GM12873 (cell line): ENCODE measurements at regions not wholly inside any gene's neighbourhood (a gene's known extent, or its start where the extent isn't known, plus 50 kb on each side); places are given as distances from the start of the nearest gene placed in this dataset.

Experiments
- TF ChIP-seq, protein P1 (sequence below): IDR thresholded peaks from 2 replicates; pipeline ENCODE4 v1.5.1; 2012; ENCODE audit warnings: low read depth, mild to moderate bottlenecking, moderate library complexity, low read length, control low read depth; ENCODE audit not compliant: insufficient read depth; ENCODE audit errors: missing control alignments

DNA sequence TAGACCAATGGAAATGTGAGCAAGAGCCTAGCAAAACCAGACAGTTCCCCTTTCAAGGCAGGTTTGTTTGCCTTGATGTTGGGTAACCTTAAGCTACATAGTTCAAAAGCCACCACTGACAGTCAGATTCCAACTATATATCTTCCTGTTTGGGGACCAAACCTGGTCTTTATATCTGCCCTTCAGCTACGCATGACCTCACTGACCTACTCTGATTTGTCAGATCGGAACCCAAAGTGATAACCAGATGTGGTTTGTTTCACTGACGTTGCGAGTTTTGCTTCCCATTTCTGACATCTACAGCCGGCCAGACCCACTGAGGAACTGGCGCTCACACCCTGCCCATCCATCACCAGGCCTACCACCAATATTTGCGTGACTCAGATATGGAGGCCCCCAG lies 361.1 kb upstream of the CHRM3 start:
- TF ChIP-seq, protein P1, sequence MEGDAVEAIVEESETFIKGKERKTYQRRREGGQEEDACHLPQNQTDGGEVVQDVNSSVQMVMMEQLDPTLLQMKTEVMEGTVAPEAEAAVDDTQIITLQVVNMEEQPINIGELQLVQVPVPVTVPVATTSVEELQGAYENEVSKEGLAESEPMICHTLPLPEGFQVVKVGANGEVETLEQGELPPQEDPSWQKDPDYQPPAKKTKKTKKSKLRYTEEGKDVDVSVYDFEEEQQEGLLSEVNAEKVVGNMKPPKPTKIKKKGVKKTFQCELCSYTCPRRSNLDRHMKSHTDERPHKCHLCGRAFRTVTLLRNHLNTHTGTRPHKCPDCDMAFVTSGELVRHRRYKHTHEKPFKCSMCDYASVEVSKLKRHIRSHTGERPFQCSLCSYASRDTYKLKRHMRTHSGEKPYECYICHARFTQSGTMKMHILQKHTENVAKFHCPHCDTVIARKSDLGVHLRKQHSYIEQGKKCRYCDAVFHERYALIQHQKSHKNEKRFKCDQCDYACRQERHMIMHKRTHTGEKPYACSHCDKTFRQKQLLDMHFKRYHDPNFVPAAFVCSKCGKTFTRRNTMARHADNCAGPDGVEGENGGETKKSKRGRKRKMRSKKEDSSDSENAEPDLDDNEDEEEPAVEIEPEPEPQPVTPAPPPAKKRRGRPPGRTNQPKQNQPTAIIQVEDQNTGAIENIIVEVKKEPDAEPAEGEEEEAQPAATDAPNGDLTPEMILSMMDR, result no peak

DNA sequence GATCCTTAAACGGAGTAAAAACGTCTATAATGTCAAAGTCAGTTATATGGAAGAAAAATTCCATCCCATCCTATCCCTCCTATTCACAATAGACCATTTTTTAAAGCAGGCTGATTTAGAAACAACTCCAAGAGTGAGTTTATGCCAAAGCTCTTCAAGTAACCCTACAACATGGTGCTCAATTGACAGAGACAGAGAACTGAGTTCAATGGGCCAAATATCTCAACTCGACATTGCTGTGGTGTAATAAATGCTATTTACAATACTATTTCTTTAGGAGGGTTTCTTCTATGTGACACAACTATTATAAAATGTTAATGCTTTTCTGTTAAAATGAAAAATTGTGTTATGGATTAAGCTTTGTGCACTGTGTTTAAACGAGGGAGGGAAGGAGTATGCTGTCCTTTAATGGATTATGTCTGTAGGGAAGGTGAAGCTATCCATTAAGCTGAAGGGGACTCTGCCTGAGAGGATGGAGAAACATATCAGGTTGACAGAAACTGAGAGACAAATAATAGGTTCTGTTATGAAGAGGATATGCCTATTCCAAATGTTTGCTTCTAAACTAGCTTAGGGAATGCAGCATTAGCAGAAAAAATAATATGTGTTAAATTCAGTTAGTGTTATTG lies 362.5 kb upstream of the CHRM3 start:
- TF ChIP-seq, protein P1, result no peak

DNA sequence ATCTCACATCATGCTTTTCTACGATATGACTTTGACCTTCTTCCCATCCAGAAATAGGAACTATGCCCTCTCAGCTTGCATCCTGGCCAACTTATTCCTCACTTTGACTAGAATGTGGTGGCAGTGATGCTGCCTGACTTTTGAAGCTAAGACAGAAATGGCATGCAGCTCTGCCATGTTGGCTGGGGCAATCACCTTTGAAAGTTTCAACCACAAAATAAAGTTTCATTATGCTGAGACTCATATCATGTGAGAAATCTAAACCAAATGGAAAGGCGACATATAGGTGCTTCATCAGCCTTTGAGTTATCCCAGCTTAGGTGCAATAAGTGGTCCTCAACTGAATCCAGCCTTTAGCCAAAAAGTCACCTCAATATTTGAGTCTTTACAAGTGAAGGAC lies 370.0 kb upstream of the CHRM3 start:
- TF ChIP-seq, protein P1, result no peak

DNA sequence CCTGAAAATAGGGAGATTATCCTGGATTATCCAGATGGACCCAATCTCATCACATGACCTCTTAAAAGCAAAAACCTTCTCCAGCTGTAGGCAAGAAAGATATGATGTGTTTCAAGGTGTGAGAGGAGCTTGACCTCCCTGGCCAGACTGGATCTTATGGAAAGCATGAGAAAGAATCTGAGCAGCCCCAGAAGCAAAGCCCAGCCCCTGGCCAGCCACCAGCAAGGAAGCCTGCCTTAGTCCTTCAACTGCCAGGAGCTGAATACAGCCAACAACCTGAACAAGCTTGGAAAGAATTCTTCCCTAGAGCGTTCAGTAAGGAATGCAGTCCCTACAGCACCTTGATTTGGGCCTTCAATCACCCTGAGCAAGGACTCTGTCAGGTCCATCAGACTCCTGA lies 375.0 kb upstream of the CHRM3 start:
- TF ChIP-seq, protein P1, result no peak

DNA sequence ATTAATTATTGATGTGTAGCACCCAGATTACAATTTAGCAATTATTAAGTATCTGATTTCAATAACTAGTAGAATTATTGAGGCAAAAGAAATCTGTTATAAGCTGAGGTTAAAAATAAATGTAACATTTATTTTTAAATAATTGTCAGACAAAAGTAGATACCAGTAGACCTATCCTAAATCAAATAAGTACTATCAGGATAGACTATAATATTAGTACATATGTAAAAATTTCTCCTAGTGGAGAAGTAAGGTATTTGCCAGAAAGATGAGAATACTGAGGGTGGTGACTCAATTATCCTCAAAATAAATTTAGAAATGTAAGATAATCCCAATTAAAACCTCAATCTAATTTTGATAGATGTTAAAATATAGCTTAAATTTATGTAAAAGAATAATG lies 377.8 kb upstream of the CHRM3 start:
- TF ChIP-seq, protein P1, result no peak

DNA sequence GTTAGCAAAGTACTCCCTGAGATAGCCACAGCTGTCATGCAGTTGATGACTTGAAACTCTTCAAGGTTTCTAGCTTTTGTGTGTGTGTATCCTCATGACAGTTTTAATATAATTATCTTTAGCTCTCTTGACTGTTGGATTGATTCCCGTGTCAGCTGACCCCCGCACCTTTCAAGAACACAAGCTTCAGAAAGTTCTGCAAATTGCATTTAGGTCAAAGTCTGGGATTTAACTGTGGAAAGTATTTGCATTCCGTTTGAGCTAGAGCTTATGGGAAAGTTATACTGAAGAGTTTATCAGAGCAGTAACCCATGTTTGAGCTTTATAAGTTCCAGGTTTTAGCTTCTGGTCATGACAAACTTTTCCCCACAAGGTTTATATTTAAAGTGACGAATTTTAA lies 380.1 kb upstream of the CHRM3 start:
- TF ChIP-seq, protein P1, result no peak

DNA sequence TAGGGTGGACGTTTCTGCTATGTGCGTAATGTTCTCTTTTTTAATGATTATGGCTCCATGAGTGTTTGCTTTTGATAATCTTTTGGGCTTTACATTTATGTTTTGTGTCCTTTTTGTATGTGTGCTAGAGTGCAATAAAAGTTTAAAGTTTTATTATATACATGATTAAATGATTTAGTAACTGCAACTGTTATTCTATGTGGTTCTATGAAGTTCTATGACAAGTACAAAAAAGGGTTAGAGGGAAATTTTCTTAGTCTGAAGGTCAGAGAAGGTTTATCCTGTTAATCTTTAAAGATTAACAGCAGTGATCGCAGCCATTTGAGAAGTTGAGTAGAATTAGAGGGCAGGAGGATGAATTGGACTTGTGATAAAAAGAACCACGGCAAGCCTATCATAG lies 386.4 kb upstream of the CHRM3 start:
- TF ChIP-seq, protein P1, result no peak
